Large intestine (tissue), 3 donors: ENCODE measurements at regions not wholly inside any gene's neighbourhood (a gene's known extent, or its start where the extent isn't known, plus 50 kb on each side); places are given as distances from the start of the nearest gene placed in this dataset.

Experiments used
- DNase-seq, 2 donors: peaks; one replicate each; pipeline versions ENCODE4 v3.0.0 to v3.0.0-alpha.2; 2013
- H3K27ac ChIP-seq: one replicate; pipeline ENCODE4 v1.5.1; 2013; ENCODE audit warnings: low read length
- H3K27me3 ChIP-seq: 2 replicates; pipeline ENCODE4 v1.6.1; 2013; ENCODE audit warnings: low read length; ENCODE audit not compliant: control insufficient read depth, insufficient read depth
- H3K36me3 ChIP-seq: 2 replicates; pipeline ENCODE4 v1.6.1; 2013; ENCODE audit warnings: low read length; ENCODE audit not compliant: control insufficient read depth, insufficient read depth
- H3K4me1 ChIP-seq: one replicate; pipeline ENCODE4 v1.6.1; 2013; ENCODE audit warnings: low read length; ENCODE audit not compliant: control insufficient read depth, insufficient read depth
- H3K4me3 ChIP-seq: one replicate; pipeline ENCODE4 v1.5.1; 2013; ENCODE audit warnings: low read length
- H3K9me3 ChIP-seq: one replicate; pipeline ENCODE4 v1.6.1; 2013; ENCODE audit warnings: mild to moderate bottlenecking, low read depth, low read length, moderate library complexity; ENCODE audit not compliant: control insufficient read depth
- WGBS: methylation state at CpG from one replicate; pipeline ENCODE4 v1.1.5; 2013; ENCODE audit warnings: low lambda C conversion rate; ENCODE audit not compliant: insufficient coverage; 5-methylcytosine and 5-hydroxymethylcytosine counted together

DNA sequence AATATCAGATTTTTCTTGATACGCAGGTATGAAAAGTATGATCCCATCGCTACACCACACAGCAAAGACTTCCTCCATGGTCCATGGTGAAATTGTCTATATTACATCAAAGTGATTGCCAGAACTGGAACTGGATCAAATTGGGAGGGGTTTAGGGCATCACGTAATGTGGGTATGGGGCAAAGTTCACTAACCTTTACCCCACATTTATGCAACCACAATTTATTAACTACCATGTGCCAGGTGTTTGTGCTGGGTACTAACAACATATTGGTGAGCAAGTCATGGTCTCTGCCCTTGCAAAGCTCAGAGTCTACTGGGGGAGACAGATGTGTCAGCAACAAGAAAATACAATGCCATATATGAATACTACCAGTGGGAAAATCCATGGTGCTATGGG is 258.9 kb downstream of the SUDS3 start:
- no peak for DNase-seq
- H3K4me3 ChIP-seq, result no peak overlapping the region
- 83% methylated on average over 2 of the region's 3 CpGs for WGBS
- H3K36me3 ChIP-seq, result no peaks in the 10 kb centered on the region
- no peak overlapping the region for H3K27ac ChIP-seq
- H3K4me1 ChIP-seq, result no peaks in the 10 kb centered on the region
- H3K9me3 ChIP-seq, result no peaks in the 10 kb centered on the region
- H3K27me3 ChIP-seq, result no peaks in the 10 kb centered on the region

GRCh38 chr12:118637767-118638370 is 261.5 kb downstream of the SUDS3 start:
- Histone ChIP-seq H3K9me3 (no peaks in the 10 kb centered on the region), H3K4me1 (no peaks in the 10 kb centered on the region), H3K27me3 (no peaks in the 10 kb centered on the region), H3K36me3 (no peaks in the 10 kb centered on the region), H3K4me3 (no peak overlapping the region), H3K27ac (no peak overlapping the region)
- no peak for DNase-seq
- 49% methylated on average over 4 of the region's 7 CpGs for WGBS

DNA sequence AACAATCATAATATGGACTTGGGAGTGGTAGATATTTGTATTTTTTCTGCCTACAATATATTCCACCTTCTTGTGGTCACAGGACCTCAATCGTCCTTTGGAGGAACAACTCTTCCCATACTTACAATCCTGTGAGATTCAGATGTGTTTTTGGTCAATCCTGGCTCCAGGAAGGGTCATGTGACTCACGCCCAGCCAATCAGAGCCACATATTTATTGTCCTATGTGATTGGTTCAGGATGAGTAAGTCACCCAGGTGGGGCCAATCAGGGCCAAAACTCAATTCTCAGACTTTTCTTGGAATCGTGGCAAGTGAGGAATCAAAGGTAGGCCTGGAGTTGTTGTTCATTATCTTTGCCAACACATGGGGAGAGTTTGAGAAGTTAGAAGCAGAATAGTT is 264.9 kb downstream of the SUDS3 start:
- 80% methylated on average over 1 of the region's 3 CpGs for WGBS
- H3K36me3 ChIP-seq, result no peaks in the 10 kb centered on the region
- H3K9me3 ChIP-seq, result no peaks in the 10 kb centered on the region
- H3K4me3 ChIP-seq, result no peak overlapping the region
- no peaks in the 10 kb centered on the region for H3K27me3 ChIP-seq
- DNase-seq, result no peak
- no peaks in the 10 kb centered on the region for H3K4me1 ChIP-seq
- H3K27ac ChIP-seq, result no peak overlapping the region

GRCh38 chr12:118645219-118645618 is 268.9 kb downstream of the SUDS3 start:
- no peaks in the 10 kb centered on the region for H3K4me1 ChIP-seq
- no peaks in the 10 kb centered on the region for H3K27me3 ChIP-seq
- 0% methylated on average over 1 of the region's 3 CpGs for WGBS
- H3K4me3 ChIP-seq, result no peak overlapping the region
- no peaks in the 10 kb centered on the region for H3K36me3 ChIP-seq
- no peak overlapping the region for H3K27ac ChIP-seq
- no peaks in the 10 kb centered on the region for H3K9me3 ChIP-seq
- peak in 1 of 2 donors; percentile 9 for DNase-seq

- Histone ChIP-seq H3K27me3 (no peaks in the 10 kb centered on the region), H3K4me1 (no peaks in the 10 kb centered on the region), H3K4me3 (no peak overlapping the region), H3K36me3 (no peaks in the 10 kb centered on the region), H3K27ac (no peak overlapping the region), H3K9me3 (no peaks in the 10 kb centered on the region)
- 80% methylated on average over 6 of the region's 19 CpGs for WGBS
- no peak for DNase-seq
Measured at GRCh38 chr12:118649765-118650585, 273.6 kb downstream of the SUDS3 start.

DNA sequence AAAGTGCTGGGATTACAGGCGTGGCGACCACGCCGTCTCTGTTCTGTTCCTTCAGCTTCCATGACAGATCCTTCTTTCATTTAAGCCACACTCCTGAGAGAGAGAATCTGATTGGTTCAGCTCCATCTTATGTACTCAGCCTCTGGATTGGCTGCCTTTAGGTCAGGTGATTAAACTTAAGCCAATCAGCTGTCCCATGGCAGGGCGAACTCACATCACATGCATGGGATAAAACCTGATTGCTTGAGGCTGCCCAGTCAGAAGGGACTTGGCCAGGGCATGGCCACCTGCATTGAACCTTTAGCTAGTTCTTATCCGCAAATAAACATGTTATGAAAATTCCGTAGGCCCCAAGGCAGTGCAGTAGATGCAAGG is 274.2 kb downstream of the SUDS3 start:
- no peaks in the 10 kb centered on the region for H3K4me1 ChIP-seq
- H3K27me3 ChIP-seq, result no peaks in the 10 kb centered on the region
- no peaks in the 10 kb centered on the region for H3K9me3 ChIP-seq
- H3K27ac ChIP-seq, result no peak overlapping the region
- no peak overlapping the region for H3K4me3 ChIP-seq
- H3K36me3 ChIP-seq, result no peaks in the 10 kb centered on the region
- DNase-seq, result no peak
- WGBS, result 100% methylated on average over 4 of the region's 7 CpGs

GRCh38 chr12:118651487-118651886 is 275.1 kb downstream of the SUDS3 start:
- no CpG with 5 or more reads among the region's 2 CpGs for WGBS
- no peak overlapping the region for H3K4me3 ChIP-seq
- H3K9me3 ChIP-seq, result no peaks in the 10 kb centered on the region

GRCh38 chr12:118655588-118655987 is 279.2 kb downstream of the SUDS3 start:
- no peaks in the 10 kb centered on the region for H3K27me3 ChIP-seq
- no peak for DNase-seq
- no peak overlapping the region for H3K4me3 ChIP-seq
- no CpG with 5 or more reads among the region's 1 CpG for WGBS
- no peak overlapping the region for H3K27ac ChIP-seq
- no peaks in the 10 kb centered on the region for H3K36me3 ChIP-seq
- H3K4me1 ChIP-seq, result no peaks in the 10 kb centered on the region
- no peaks in the 10 kb centered on the region for H3K9me3 ChIP-seq

More at GRCh38 chr12:118651487-118651886, 275.1 kb downstream of the SUDS3 start:
- DNase-seq, result no peak
- Histone ChIP-seq H3K4me1 (no peaks in the 10 kb centered on the region), H3K36me3 (no peaks in the 10 kb centered on the region), H3K27me3 (no peaks in the 10 kb centered on the region), H3K27ac (no peak overlapping the region)

DNA sequence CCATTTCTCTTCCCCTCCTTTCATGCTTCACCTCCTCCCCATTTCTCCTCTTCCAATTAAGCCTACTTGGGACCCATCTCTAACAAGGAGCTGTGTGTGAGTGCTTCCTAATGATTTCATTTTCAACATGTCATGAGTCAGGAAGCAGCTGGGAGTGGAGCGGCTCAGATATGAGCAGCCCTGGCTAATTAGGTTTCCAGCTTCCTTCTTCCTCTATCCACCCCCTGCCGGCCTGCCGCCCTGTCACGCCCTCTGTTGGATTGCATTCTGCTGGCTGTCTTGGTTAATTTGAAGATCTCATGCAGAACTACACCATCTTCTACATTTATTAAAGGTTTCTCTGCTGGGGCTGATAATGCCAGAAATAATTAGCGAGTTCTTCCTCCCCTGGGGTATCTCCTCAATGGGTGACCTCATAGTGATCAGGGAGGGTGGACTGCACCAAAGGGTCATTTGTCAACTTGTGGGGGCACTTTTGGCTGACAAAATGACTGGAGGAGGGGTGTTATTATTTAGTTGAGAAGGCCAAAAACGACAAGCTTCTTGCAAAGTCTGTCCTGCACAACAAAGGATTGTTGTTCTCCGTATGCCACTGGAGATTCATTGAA is 300.9 kb upstream of the SRRM4 start:
- peaks cover 2% of the 10 kb centered on the region for H3K4me1 ChIP-seq
- WGBS, result no CpG with 5 or more reads among the region's 7 CpGs
- H3K4me3 ChIP-seq, result no peak overlapping the region
- H3K27me3 ChIP-seq, result no peaks in the 10 kb centered on the region
- H3K9me3 ChIP-seq, result peaks cover 5% of the 10 kb centered on the region
- no peaks in the 10 kb centered on the region for H3K36me3 ChIP-seq
- H3K27ac ChIP-seq, result no peak overlapping the region
- peak; percentile 33 to 76 for DNase-seq

DNA sequence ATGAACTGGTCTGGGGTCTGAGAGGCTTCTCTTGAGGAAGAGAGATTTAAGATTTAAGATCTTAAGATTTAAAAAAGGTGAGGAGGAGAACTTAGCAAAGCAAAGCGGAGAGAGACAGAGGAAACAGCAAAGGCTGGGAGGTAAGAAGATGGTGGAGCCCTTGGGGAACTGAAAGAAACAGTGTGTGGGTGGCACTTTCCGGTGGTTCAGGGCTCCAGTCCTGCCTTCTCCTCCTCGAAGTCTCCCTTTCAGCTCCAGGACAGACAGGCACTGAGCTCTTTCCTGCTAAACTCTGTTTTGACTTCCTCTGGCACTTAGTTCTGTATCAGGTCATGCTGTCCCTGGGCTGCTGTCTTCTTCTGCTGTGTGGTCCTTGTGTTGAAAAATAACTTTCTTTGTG is 298.7 kb upstream of the SRRM4 start:
- Histone ChIP-seq H3K4me1 (peaks cover 9% of the 10 kb centered on the region), H3K9me3 (peaks cover 5% of the 10 kb centered on the region), H3K4me3 (no peak overlapping the region), H3K36me3 (no peaks in the 10 kb centered on the region), H3K27ac (no peak overlapping the region), H3K27me3 (no peaks in the 10 kb centered on the region)
- WGBS, result 83% methylated on average over 1 of the region's 3 CpGs
- no peak for DNase-seq
